ENCODE measurements at regions not wholly inside any gene's neighbourhood (a gene's known extent, or its start where the extent isn't known, plus 50 kb on each side); places are given as distances from the start of the nearest gene placed in this dataset.
A peak's percentile ranks its signal among the peaks of the same experiment; 100 is the strongest.
"Not testable (repeated sequence)": the region's sequence is repeated elsewhere in the genome, so short reads cannot be mapped to it uniquely, and the experiment has no call there.

GRCh38 chr4:37555322-37555721 is 130.9 kb downstream of the RELL1 start:
- FAIRE-seq: no peak
- no peak for DNase-seq (ENCODE audit: insufficient read length, low spot score)

- not testable (repeated sequence) for DNase-seq (ENCODE audit: insufficient read length, low spot score); FAIRE-seq
Measured at GRCh38 chr4:37549866-37550265, 136.3 kb downstream of the RELL1 start.

- no peak for FAIRE-seq
- DNase-seq (ENCODE audit: insufficient read length, low spot score): no peak
Measured at GRCh38 chr4:37549041-37549440, 137.1 kb downstream of the RELL1 start.

- FAIRE-seq (no peak), DNase-seq (ENCODE audit: insufficient read length, low spot score) (no peak)
Measured at GRCh38 chr4:37546586-37546985, 139.6 kb downstream of the RELL1 start.

- no peak for FAIRE-seq
- DNase-seq (ENCODE audit: insufficient read length, low spot score): no peak
Measured at GRCh38 chr4:37542706-37543105, 143.5 kb downstream of the RELL1 start.

- DNase-seq (ENCODE audit: insufficient read length, low spot score): no peak
- no peak for FAIRE-seq
Measured at GRCh38 chr4:37541956-37542355, 144.2 kb downstream of the RELL1 start.

- DNase-seq (ENCODE audit: insufficient read length, low spot score) (no peak), FAIRE-seq (no peak)
Measured at GRCh38 chr4:37540486-37540885, 145.7 kb downstream of the RELL1 start.

GRCh38 chr4:37538931-37539330 is 147.2 kb downstream of the RELL1 start:
- no peak for FAIRE-seq
- no peak for DNase-seq (ENCODE audit: insufficient read length, low spot score)

- no peak for FAIRE-seq
- DNase-seq (ENCODE audit: insufficient read length, low spot score): no peak
Measured at GRCh38 chr4:37537484-37537883, 148.7 kb downstream of the RELL1 start.

GRCh38 chr4:37535872-37536271 is 150.3 kb downstream of the RELL1 start:
- DNase-seq (ENCODE audit: insufficient read length, low spot score) (no peak), FAIRE-seq (no peak)

- DNase-seq (ENCODE audit: insufficient read length, low spot score): no peak
- FAIRE-seq: no peak
Measured at GRCh38 chr4:37533286-37534033, 152.7 kb downstream of the RELL1 start.

GRCh38 chr4:37531151-37531550 is 155.0 kb downstream of the RELL1 start:
- DNase-seq (ENCODE audit: insufficient read length, low spot score): no peak
- FAIRE-seq: no peak

- DNase-seq (ENCODE audit: insufficient read length, low spot score): no peak
- FAIRE-seq: no peak
Measured at GRCh38 chr4:37530451-37530850, 155.7 kb downstream of the RELL1 start.

- DNase-seq (ENCODE audit: insufficient read length, low spot score) (peak; percentile 5), FAIRE-seq (no peak)
Measured at GRCh38 chr4:37528166-37528885, 157.8 kb downstream of the RELL1 start.

GRCh38 chr4:37524267-37524666 is 161.9 kb downstream of the RELL1 start:
- FAIRE-seq: no peak
- DNase-seq (ENCODE audit: insufficient read length, low spot score): no peak

- FAIRE-seq (no peak), DNase-seq (ENCODE audit: insufficient read length, low spot score) (no peak)
Measured at GRCh38 chr4:37522996-37523395, 163.2 kb downstream of the RELL1 start.

GRCh38 chr4:37517326-37517725 is 168.8 kb downstream of the RELL1 start:
- no peak for FAIRE-seq
- DNase-seq (ENCODE audit: insufficient read length, low spot score): no peak

GRCh38 chr4:37516057-37516775 is 170.0 kb downstream of the RELL1 start:
- FAIRE-seq (no peak), DNase-seq (ENCODE audit: insufficient read length, low spot score) (no peak)

- DNase-seq (ENCODE audit: insufficient read length, low spot score): no peak
- no peak for FAIRE-seq
Measured at GRCh38 chr4:37510626-37511025, 175.6 kb downstream of the RELL1 start.

- FAIRE-seq: no peak
- DNase-seq (ENCODE audit: insufficient read length, low spot score): no peak
Measured at GRCh38 chr4:37503261-37503660, 182.9 kb downstream of the RELL1 start.

GRCh38 chr4:37502070-37502469 is 184.1 kb downstream of the RELL1 start:
- no peak for DNase-seq (ENCODE audit: insufficient read length, low spot score)
- no peak for FAIRE-seq
